HG02943 (cell line): ENCODE measurements at regions not wholly inside any gene's neighbourhood (a gene's known extent, or its start where the extent isn't known, plus 50 kb on each side); places are given as distances from the start of the nearest gene placed in this dataset.

Experiments used
- ATAC-seq: cut with Tn5 transposase; IDR thresholded peaks from one replicate; pipeline ENCODE4 v1.9.1; 2021; ENCODE audit warnings: mild to moderate bottlenecking, low read depth, moderate library complexity; ENCODE audit not compliant: unreplicated experiment

DNA sequence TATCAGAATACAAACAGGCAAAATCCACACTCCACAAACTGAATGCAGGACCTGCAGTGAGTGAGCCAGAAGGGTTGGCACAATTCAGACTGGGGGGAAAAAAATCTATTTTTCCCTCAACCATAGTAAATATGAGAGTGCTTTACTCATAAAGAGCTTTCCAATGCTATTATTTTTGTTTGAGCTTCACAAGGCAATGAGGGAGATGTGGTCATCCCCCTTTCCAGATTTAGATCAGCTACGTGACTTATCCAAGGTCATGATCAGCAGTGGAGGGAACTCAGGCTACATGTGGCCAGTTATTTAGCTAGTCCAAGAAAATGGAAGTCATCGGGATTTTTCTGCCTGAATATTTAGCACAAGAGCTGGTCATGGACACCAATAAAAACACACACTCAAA lies 120.4 kb upstream of the KLF7 start:
- ATAC-seq = no peak

DNA sequence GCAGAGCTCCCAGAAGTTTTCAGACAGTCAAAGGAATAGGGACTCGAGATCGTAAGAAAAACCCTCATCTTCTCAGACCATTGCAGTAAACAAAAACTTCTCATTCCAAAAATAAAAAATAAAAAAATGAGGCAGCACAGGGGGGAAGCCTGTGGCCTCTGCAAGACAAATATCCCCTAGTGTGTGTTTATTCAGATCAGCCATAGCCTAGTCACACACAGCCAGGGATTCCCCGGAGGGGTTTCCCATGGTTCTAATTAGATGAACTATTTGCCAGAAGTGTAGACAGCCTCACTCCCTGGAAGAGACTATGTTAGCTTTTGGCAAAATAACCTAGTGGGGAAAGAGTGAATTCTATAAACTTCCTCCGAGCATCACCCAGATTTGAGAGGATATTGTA lies 122.9 kb upstream of the KLF7 start:
- ATAC-seq = peak; percentile 45

DNA sequence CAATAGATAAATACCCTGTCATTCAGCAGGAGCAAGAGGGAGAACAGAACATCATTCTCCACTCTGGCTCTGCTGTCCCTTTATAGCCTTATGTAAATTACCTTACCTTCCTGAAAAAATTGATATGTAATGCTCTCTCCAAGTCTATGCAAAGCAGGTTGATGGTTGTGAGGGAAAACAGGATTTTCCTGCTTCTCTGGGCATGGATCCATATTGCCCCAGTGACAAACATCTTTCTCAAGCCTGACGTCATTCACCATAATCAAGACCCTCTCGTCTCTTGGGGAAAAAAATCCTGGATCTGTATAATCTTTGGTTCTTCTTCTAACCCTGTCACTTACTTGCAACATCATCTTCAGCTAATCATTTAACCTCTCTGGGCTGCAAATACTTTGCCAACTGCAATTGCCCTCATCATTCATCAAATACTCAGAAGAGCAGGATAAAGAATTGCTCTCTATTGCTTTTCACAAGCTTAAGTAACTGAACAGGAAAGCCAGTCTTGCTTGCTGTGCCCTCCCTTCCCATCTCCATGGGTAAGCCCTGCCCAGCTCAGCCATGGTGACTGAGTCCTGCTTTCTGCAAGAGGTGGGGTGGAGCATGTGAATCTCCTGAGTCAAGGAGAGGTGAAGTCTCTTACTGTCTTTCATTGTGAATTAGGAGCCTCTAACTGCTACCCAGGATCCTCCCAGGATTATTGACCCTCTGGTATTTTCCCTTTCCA lies 123.7 kb upstream of the KLF7 start:
- no peak for ATAC-seq

DNA sequence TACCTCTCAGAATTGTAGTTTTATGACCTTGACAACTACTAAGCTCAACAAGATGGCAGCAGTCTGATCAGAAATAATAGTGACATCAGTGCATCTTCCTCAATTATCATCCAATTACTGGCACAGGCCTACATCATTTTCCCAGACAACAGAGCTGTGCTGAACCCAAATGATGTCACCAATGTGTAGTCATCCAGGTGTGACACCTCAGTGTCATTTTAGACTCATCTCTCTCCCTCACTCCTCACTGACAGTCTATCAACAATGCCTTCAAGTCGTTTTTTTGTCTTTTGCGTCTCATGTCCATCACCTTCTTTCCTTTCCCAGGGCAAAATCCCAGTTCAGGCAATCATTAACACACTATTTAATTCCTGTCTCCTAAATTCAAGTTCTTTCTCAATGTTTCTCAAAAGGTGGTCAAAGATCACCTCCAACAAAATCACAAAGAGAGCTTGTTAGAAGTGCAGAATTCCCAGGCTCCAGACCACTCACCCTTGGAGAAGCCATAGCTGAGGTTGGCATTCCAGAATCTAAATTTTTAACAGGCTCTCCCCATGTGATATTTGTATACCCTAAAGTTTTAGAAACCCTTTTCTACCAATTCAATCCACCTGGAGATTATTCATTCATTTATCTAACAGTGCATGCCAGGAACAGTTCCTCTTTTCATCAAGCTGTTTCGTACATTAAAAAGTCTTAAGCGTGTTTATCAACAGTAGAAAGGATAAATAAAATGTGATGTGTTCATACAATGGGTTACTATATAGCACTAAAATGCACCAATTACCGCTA lies 125.3 kb upstream of the KLF7 start:
- ATAC-seq = no peak

DNA sequence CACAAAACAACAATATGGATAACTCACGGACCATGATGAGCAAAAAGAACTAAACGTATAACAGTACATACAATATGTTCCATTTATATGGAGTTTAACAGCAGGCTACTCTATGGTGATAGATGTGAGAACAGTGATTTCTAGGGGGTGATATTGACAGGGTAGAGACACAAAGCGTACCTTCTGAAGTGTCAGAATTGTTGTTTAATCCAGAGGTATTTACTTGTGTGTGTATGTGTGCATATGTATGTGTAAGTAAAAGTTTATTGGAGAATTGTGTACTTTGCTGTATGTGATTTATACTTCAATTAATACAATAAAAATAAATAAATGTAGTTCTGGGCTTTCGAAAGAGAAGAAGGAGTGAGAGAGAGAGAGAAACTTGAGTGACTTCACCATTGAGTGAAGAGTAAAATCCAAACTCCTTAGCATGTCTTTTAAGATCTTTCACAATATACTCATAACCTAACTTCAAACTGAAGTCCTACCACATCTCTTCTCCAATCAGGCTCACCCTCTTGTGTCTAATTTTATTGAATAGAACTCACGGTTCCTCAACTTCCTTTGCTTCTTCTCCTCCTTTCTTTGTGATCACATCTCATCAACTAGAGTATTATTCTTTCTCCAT lies 126.0 kb upstream of the KLF7 start:
- no peak for ATAC-seq

DNA sequence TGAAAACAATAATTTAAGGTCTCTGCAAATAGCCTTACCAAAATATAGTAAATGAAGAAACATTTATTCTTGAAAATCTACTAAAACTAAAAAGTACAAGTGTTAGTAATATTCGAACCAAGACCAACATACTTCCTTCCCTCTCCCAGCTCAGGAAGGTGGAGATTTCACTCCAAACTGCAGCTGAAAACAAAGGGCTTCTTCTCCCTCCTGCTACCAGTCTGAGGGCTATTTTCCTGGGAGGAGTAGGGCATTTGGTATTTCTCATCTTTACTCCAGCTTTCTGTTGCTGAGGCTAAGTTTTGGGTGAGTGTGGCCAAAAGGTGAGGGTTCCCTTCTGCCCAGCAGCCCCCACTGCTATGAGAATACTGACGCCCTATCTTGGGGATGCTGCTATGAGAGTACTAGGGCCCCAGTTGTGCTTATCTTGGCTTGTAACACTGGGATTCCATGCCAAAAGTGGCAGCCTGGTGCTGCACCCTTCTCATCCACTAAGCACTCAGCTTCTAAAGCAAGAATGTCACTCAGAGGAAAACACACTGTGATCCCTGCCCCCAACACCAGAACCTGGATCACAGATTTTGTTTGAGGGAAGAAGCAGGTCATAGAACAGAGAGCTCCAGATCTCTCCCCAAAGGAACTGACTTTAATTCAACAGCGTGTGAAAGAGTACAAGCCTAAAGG lies 130.7 kb upstream of the KLF7 start:
- ATAC-seq = no peak

DNA sequence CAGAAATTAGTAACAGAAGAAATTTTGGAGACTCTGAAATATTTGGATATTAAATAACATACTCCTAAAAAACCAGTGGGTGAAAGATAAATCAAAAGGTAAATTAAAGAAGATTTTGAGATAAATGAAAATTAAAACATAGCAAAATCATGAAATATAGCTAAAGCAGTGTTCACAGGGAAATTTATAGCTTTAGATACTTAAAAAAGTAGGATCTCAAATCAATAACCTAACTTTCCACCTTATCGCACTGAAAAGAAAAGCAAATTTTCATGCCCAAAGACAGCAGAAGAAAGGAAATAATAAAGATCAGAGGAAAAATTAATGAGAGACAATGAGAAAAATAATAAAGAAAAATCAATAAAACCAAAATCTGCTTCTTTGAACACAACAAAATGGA lies 135.1 kb upstream of the KLF7 start:
- ATAC-seq = no peak

DNA sequence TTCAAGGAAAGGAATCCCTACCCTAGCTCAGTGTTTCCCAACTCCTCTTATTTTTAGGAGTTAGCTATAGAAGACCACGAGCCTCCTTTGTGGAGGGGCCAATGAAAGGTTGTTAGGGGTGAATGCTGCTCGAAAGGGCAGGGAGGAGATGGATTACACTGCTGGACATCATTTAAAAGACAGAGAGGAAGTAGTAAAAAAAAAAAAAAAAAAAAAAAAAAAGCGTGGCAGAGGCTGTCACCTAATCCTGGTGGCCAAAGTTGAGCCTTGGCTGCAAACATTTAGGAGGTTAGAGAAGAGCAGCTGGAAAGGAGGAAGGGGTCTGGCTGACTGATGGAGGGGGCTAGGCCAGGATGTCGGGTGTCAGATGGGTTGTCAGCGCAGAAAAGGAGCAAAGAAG lies 139.0 kb upstream of the KLF7 start:
- no peak for ATAC-seq

DNA sequence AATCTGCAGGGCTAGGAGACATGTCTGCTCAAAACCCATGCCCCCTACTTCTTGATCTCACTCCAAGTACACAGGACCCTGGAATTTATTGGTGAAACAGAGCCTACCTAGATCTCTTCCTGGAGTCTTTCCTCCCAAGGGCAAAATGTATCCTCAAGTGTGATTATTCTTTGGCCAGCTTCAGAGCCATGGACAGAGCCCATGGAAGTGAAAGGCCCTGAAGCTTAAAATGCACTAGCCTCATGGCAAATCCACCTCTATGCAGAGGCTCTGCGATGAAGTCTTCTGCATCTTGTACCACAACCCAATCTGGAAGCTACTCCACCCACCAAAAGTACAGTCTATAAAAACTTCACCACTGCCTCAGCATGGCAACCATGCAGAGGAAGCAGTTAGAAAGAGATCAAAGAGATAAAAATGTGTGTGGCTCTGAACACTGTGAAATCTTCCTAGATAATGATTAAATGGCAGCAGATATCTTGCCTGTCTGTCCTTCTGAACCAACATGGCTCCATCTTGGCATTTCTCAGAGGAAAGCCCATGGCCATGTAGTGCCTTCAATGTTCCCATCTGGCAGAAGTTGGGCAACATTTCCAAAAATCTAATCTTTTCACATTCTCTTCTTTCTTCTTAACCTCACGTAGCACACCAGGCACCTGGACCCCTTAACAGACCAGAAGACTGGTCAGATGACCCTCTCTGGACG lies 142.9 kb upstream of the KLF7 start:
- no peak for ATAC-seq

DNA sequence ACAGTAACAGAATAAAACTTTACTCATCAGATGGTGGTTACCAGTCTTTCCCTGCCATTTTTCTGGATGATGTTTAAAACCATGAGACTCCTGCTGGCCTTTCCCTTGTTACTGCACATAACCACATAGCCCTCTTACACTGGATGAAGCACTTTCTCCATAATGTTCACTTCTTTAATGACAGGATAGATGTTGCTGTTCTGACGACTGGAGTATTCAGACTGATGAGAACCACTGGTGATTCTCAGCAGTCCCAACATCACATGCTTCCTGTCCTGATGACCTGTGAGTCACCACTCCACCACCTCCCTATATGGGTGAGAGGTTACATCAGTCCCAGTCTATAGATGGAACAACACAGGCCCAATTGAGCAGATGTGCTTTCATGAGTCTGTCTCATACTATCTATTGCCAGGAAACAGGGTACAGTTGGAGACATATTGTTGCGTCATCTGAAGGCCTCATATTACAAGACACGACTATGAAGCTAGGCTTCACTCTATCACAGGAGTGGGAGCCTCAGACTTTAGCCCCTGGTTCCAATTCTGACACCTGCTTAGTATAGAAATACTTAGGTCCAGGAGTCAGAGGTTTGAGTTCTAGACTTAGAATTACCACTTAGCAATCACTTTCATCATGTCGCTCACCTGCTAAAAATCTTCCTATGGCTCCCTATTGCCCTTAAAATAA lies 145.7 kb upstream of the KLF7 start:
- ATAC-seq = no peak

DNA sequence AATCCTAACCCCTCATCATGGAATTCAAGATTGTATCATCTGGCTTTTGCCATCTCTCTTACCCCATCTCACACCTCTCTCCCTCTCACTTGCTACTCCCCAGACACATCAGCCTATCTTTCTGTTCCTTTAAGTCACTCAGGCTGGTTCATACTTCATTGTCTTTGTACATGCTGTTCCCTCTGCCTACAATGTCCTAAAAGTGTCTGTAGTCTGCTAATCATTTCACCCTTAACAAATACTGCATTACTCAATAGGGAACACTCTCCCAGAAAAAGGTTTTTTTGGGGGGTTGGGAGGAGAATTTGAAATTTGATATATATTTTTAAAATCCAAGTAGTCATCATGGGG lies 146.2 kb upstream of the KLF7 start:
- no peak for ATAC-seq

DNA sequence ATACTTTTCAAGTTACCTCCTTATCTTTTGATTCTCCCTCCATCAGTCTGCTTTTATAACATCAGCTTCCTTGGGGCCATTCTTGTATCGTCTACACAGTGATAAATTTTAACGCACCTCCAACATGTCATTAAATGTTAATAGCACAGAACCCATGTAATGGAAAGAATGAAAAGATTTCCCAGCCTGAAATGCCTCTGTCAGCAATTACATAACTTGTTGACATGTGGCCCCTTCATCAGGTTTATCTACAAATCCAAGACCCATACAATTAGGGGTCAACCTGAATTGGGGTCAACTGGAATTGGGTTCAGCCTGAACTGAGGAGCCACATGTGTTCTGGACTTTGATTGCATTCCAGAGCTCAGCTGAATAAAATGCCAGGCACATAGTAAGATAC lies 148.2 kb upstream of the KLF7 start:
- no peak for ATAC-seq

DNA sequence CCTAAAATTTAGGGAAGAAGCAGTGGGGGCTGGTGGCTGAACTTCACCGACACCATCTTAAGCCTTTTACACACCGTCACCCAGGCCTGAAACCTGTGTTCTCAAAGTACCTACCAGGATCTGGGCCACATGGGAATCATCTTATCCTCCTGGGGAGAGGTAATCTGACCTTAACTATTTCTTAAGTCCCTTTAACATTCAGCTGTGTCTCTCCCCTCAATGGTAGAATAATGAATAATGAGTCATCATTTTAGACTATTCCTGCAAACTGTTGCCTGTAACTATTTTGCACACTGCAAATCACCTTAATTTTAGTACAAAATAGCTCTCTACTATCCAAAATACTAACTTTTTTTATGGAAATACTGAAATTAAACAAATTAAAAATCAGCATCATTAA lies 149.4 kb upstream of the KLF7 start:
- ATAC-seq = no peak

DNA sequence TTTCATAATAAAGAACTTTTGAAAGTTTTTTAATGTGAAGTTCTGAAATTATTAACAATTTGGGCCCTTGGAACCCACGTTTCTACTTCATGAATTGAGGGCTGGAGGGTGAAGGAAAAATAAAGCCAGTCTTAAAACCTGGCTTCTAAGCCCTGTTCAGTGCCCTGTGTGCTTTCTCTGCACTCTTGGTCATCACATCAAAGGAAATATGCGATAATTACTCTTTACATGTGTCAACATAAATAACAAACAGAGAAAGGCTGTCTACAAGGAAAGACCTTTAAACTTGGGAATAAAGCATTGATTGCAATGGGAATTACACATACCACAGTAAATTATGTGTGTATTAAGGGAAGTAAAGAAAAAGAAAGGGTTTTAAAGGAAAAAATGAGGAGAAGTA lies 150.7 kb upstream of the KLF7 start:
- no peak for ATAC-seq

DNA sequence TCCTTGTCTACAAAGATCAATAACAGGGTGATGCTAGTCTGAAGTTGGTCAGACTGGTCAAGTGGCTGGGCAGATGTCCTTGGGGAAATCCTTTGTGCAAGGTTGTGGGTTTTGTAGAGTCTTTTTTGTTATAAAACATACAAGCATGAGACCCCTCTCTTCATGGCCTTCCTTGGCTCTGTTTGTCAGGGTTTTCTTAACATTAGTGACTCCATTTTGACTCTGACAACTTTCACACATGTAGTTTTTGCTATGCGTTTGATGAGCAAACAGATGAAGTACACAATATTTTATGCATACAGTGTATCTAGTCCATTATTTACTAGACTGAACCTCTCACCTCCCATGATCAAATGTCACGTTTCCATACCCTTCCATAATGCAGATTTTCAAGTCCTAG lies 151.2 kb upstream of the KLF7 start:
- ATAC-seq = no peak

DNA sequence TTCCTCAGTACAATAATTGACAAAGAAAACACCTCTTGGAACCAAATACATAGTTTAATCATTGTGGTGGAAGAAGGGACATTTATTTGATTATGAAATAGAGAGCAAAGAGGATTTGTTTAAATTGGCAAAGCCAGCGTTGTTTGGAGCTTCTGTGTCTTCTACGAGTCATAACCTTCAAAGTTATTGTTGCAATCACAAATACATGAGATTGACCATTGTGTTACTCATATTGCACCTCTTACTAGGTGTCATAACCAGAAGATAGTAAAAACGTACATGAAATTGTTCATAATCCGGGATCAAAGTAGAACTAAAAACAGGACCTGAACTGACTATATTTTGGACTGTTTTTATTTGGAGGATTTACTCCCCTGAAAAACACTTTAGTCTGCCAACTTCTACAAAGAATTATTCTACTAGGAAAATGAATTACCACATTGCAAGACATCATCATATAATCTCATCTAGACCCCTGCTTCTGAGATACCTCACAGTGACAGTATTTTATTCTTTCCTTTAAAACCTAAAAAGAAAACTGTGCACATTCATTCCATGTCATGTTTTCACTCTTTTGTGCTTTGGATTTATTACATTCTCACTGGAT lies 151.7 kb upstream of the KLF7 start:
- no peak for ATAC-seq

DNA sequence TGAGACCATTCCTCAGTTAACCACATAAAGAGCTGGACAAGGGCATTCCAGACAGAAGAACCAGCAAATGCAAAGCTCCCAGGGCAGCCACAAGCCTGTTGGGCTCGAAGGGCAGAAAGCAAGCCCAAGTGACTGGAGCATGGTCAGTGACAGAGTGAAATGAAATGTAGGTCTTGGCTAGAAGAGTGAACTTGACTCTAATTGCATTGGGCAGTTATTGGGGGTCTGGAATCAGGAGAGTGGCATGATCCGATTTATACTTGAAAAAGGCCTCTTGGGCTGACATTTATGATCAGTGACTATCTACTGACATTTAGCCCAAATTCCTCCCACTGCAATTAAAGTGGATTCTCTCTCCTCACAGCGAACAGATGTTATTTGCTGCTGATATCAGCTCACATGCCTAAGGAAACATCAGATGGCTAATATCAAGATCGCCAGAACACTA lies 152.5 kb upstream of the KLF7 start:
- ATAC-seq = no peak

DNA sequence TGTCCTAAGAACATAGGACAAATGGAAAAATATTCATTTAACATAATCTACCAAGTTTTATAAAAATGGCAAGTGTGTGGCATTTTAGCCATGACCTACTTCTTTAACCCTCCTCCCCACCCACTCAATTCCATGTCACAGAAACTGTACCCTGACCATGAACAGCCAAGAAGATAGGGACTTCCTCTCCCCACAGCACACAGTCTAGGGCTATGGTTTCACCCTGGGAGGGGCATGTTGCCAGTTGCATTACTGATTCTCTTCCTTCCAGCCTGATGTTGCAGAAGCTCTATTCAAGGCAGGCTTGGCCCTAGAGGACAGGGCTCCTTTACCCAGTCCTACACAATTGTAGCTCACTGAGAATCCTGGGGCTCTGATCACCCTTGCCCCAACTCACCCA lies 153.6 kb upstream of the KLF7 start:
- ATAC-seq = no peak

DNA sequence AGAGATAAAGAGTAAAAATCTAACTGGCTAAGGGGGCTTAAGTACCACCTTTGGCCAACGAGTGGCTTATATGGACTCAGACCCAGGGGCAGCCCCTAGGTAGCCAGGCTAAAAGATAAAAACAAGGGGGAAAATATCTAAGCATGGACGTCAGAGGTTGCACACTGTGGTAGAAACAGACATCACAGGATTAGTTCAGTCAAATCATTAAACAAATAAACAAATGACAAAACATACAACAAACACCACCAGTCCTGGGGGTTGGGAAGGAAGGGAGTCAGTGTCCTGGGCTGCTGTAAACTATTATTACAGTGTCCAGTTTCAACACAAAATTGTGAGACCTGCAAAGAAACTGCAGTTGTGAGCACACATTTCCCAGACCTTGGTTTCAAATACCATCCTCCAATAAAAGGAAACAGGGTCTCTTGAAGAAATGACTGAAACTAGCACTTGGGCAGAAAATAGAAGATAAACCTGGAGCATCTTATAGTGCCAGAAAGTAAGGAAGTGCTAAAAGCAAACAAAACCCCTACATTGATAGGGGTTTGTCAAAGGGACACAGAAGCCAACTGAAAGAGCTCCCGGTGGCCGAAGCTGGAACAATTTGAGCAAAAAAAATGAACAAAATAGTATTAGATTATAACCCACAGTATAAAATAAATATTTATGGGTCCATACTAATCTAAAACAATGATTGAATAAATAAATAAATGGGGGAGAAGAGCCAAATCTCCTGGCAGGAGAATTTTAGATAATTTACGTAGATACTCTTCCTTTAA lies 154.8 kb upstream of the KLF7 start:
- ATAC-seq = no peak
